Neural cell (in vitro differentiated cells): ENCODE measurements at regions not wholly inside any gene's neighbourhood (a gene's known extent, or its start where the extent isn't known, plus 50 kb on each side); places are given as distances from the start of the nearest gene placed in this dataset.
A peak's percentile ranks its signal among the peaks of the same experiment; 100 is the strongest.

Experiments used
- H2AFZ ChIP-seq: fragments of 200-600, 300-800 bp; sonication (generic), shearing (Covaris generic); 2 replicates; pipeline ENCODE4 v1.6.0; 2014; ENCODE audit warnings: low read depth, mild to moderate bottlenecking, antibody characterized with exemption, low read length, moderate library complexity
- H3F3A ChIP-seq: fragments of 200-600 bp; shearing (Covaris generic); 2 replicates; pipeline ENCODE4 v1.6.1; 2016; ENCODE audit warnings: mild to moderate bottlenecking, moderate library complexity, mixed read lengths, antibody characterized with exemption, low read length; ENCODE audit not compliant: insufficient read depth, poor library complexity, severe bottlenecking
- H3K27ac ChIP-seq: fragments of 200-600, 300-800 bp; sonication (generic), shearing (Covaris generic); 2 replicates; pipeline ENCODE4 v1.5.1; 2014; ENCODE audit warnings: mild to moderate bottlenecking, low read length, moderate library complexity
- H3K27me3 ChIP-seq: fragments of 300-800, 200-600 bp; sonication (generic), shearing (Covaris generic); 2 replicates; pipeline ENCODE4 v1.6.0; 2014; ENCODE audit warnings: mild to moderate bottlenecking, low read depth, low read length, moderate library complexity; ENCODE audit not compliant: insufficient read depth
- H3K36me3 ChIP-seq: fragments of 300-800, 200-600 bp; sonication (generic), shearing (Covaris generic); 2 replicates; pipeline ENCODE4 v1.5.1; 2014; ENCODE audit warnings: mild to moderate bottlenecking, antibody characterized with exemption, low read length, moderate library complexity; ENCODE audit not compliant: insufficient read depth
- H3K4me2 ChIP-seq: fragments of 300-800, 200-600 bp; sonication (generic), shearing (Covaris generic); 2 replicates; pipeline ENCODE4 v1.6.0; 2014; ENCODE audit warnings: mild to moderate bottlenecking, low read length
- H3K4me3 ChIP-seq: fragments of 300-800, 200-600 bp; sonication (generic), shearing (Covaris generic); 2 replicates; pipeline ENCODE4 v1.5.1; 2014; ENCODE audit warnings: mild to moderate bottlenecking, low read length, moderate library complexity
- H3K79me2 ChIP-seq: fragments of 200-600 bp; shearing (Covaris generic); replicated peaks from 2 replicates; pipeline ENCODE4 v1.6.0; 2014; ENCODE audit warnings: mild to moderate bottlenecking, low read length, moderate library complexity; ENCODE audit not compliant: insufficient read depth
- H3K9ac ChIP-seq: fragments of 300-800, 200-600 bp; sonication (generic), shearing (Covaris generic); 2 replicates; pipeline ENCODE4 v1.6.1; 2016; ENCODE audit warnings: mild to moderate bottlenecking, low read length, mixed read lengths
- H3K9me2 ChIP-seq: fragments of 200-600 bp; shearing (Covaris generic); 2 replicates; pipeline ENCODE4 v1.6.1; 2016; ENCODE audit warnings: mild to moderate bottlenecking, low read length, mixed read lengths; ENCODE audit not compliant: insufficient read depth
- H3K9me3 ChIP-seq: fragments of 200-600, 300-800 bp; sonication (generic), shearing (Covaris generic); 2 replicates; pipeline ENCODE4 v1.6.1; 2016; ENCODE audit warnings: mild to moderate bottlenecking, mixed run types, low read length, moderate library complexity, mixed read lengths
- H4K20me1 ChIP-seq: fragments of 200-600 bp; shearing (Covaris generic); 2 replicates; pipeline ENCODE4 v1.6.1; 2016; ENCODE audit warnings: mild to moderate bottlenecking, mixed run types; ENCODE audit not compliant: insufficient read depth
- CTCF ChIP-seq: fragments of 450-650 bp; IDR thresholded peaks from 2 replicates; pipeline ENCODE4 v1.5.1; 2014; ENCODE audit warnings: antibody characterized with exemption, mild to moderate bottlenecking, moderate library complexity; ENCODE audit not compliant: poor library complexity, severe bottlenecking
- EP300 ChIP-seq: fragments of 450-650 bp; conservative IDR thresholded peaks from 2 replicates; pipeline ENCODE4 v1.6.1; 2014; ENCODE audit warnings: antibody characterized with exemption, mild to moderate bottlenecking, moderate library complexity; ENCODE audit not compliant: poor library complexity, severe bottlenecking
- EZH2 ChIP-seq: fragments of 200-600, 300-800 bp; shearing (Covaris generic), sonication (generic); IDR thresholded peaks from 2 replicates; pipeline ENCODE4 v1.6.1; 2014; ENCODE audit warnings: antibody characterized with exemption, low read length, borderline replicate concordance, mild to moderate bottlenecking; ENCODE audit not compliant: insufficient read depth, poor library complexity, severe bottlenecking
- MXI1 ChIP-seq: fragments of 450-650 bp; conservative IDR thresholded peaks from 2 replicates; pipeline ENCODE4 v1.6.1; 2014; ENCODE audit warnings: antibody characterized with exemption, mild to moderate bottlenecking; ENCODE audit not compliant: poor library complexity, severe bottlenecking
- POLR2AphosphoS5 ChIP-seq: IDR thresholded peaks from 2 replicates; pipeline ENCODE4 v1.6.1; 2012
- RAD21 ChIP-seq: fragments of 450-650 bp; conservative IDR thresholded peaks from 2 replicates; pipeline ENCODE4 v1.6.1; 2014; ENCODE audit warnings: antibody characterized with exemption, mild to moderate bottlenecking, moderate library complexity
- SMC3 ChIP-seq: fragments of 450-650 bp; conservative IDR thresholded peaks from 2 replicates; pipeline ENCODE4 v1.6.1; 2014; ENCODE audit warnings: antibody characterized with exemption, mild to moderate bottlenecking, moderate library complexity; ENCODE audit not compliant: poor library complexity
- TAF1 ChIP-seq: IDR thresholded peaks from 2 replicates; pipeline ENCODE4 v1.6.1; 2012; ENCODE audit warnings: low read depth
- TF ChIP-seq, protein P1 (sequence below): IDR thresholded peaks from 2 replicates; pipeline ENCODE4 v1.6.1; 2012; ENCODE audit warnings: borderline replicate concordance

DNA sequence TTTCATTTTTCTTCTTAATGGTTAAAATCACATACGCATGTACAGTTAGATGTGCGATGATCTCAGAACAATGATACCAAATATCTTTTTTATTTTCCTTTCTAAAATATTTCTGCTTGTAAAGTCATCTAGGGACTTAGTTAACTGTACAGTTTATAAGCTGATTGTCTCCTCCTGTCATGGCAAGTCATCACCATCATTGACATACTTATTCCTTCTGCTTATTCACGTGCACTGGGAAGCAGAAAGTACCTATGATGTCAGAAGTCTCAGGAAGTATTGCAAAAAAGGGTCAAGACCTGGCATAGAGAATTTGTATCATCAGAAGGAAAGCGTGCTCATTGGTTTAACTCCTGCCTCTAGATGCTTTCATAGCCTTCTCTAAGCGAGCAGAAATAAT, 154.2 kb downstream of the DSC3 start:
- H3K4me3 ChIP-seq: no peak overlapping the region
- no peaks in the 10 kb centered on the region for H3F3A ChIP-seq
- TF ChIP-seq POLR2AphosphoS5 (peak; percentile 57), SMC3 (no peak), EP300 (peak; percentile 77)
- no peaks in the 10 kb centered on the region for H3K27me3 ChIP-seq
- H3K36me3 ChIP-seq: no peaks in the 10 kb centered on the region
- no peak overlapping the region for H3K9ac ChIP-seq
- H3K4me2 ChIP-seq: no peak overlapping the region
- no peaks in the 10 kb centered on the region for H4K20me1 ChIP-seq
- no peaks in the 10 kb centered on the region for H3K79me2 ChIP-seq
- H3K9me3 ChIP-seq: no peaks in the 10 kb centered on the region
- no peak overlapping the region for H3K27ac ChIP-seq
- H2AFZ ChIP-seq: no peak overlapping the region
- no peaks in the 10 kb centered on the region for H3K9me2 ChIP-seq

GRCh38 chr18:30886998-30887397, 155.5 kb downstream of the DSC3 start:
- Histone ChIP-seq H3K9me2 (no peaks in the 10 kb centered on the region), H3K9me3 (no peaks in the 10 kb centered on the region), H3K27me3 (no peaks in the 10 kb centered on the region), H3K4me3 (no peak overlapping the region), H3F3A (no peaks in the 10 kb centered on the region), H2AFZ (no peak overlapping the region), H3K79me2 (no peaks in the 10 kb centered on the region), H4K20me1 (no peaks in the 10 kb centered on the region), H3K4me2 (no peak overlapping the region), H3K9ac (no peak overlapping the region), H3K27ac (no peak overlapping the region), H3K36me3 (no peaks in the 10 kb centered on the region)
- TF ChIP-seq EP300 (no peak), RAD21 (no peak), CTCF (no peak), TAF1 (no peak), POLR2AphosphoS5 (no peak), EZH2 (no peak), SMC3 (no peak), MXI1 (no peak)
- TF ChIP-seq, protein P1, sequence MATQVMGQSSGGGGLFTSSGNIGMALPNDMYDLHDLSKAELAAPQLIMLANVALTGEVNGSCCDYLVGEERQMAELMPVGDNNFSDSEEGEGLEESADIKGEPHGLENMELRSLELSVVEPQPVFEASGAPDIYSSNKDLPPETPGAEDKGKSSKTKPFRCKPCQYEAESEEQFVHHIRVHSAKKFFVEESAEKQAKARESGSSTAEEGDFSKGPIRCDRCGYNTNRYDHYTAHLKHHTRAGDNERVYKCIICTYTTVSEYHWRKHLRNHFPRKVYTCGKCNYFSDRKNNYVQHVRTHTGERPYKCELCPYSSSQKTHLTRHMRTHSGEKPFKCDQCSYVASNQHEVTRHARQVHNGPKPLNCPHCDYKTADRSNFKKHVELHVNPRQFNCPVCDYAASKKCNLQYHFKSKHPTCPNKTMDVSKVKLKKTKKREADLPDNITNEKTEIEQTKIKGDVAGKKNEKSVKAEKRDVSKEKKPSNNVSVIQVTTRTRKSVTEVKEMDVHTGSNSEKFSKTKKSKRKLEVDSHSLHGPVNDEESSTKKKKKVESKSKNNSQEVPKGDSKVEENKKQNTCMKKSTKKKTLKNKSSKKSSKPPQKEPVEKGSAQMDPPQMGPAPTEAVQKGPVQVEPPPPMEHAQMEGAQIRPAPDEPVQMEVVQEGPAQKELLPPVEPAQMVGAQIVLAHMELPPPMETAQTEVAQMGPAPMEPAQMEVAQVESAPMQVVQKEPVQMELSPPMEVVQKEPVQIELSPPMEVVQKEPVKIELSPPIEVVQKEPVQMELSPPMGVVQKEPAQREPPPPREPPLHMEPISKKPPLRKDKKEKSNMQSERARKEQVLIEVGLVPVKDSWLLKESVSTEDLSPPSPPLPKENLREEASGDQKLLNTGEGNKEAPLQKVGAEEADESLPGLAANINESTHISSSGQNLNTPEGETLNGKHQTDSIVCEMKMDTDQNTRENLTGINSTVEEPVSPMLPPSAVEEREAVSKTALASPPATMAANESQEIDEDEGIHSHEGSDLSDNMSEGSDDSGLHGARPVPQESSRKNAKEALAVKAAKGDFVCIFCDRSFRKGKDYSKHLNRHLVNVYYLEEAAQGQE: no peak

GRCh38 chr18:30870466-30870865, 172.1 kb downstream of the DSC3 start:
- no peaks in the 10 kb centered on the region for H3F3A ChIP-seq
- H3K4me3 ChIP-seq: no peak overlapping the region
- no peak overlapping the region for H3K4me2 ChIP-seq
- no peaks in the 10 kb centered on the region for H3K79me2 ChIP-seq
- no peaks in the 10 kb centered on the region for H3K27me3 ChIP-seq
- no peak overlapping the region for H2AFZ ChIP-seq
- H3K9ac ChIP-seq: no peak overlapping the region
- no peaks in the 10 kb centered on the region for H4K20me1 ChIP-seq
- H3K9me2 ChIP-seq: no peaks in the 10 kb centered on the region
- H3K27ac ChIP-seq: no peak overlapping the region
- TF ChIP-seq POLR2AphosphoS5 (no peak), EP300 (no peak), RAD21 (no peak), SMC3 (no peak), TAF1 (no peak)
- TF ChIP-seq, protein P1: no peak
- no peaks in the 10 kb centered on the region for H3K9me3 ChIP-seq
- no peaks in the 10 kb centered on the region for H3K36me3 ChIP-seq
